ENCODE measurements at regions not wholly inside any gene's neighbourhood (a gene's known extent, or its start where the extent isn't known, plus 50 kb on each side); places are given as distances from the start of the nearest gene placed in this dataset.

DNA sequence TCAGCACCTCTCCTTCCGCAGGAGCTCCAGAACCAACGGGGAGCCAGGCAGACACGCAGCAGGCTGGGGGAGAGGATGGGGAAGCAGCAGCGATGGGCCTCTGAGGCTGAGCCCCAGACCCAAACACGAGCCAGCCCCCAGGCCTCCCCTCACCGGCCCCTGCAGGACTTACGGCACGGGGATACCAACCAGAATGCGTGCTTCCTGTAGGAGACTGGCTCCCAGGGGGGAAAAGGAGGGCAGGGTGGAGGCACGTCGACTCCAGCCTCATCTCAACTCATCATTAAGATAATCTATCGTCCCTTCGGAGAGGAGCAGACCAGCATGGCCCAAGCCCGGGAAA lies 495.1 kb upstream of the MYT1L start (continued):
- TF ChIP-seq, protein P1, sequence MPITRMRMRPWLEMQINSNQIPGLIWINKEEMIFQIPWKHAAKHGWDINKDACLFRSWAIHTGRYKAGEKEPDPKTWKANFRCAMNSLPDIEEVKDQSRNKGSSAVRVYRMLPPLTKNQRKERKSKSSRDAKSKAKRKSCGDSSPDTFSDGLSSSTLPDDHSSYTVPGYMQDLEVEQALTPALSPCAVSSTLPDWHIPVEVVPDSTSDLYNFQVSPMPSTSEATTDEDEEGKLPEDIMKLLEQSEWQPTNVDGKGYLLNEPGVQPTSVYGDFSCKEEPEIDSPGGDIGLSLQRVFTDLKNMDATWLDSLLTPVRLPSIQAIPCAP (CRISPR knock-in tag; IDR thresholded peaks at IDR 0.05; ENCODE audit: borderline replicate concordance), result no peak
- TF ChIP-seq RBM17 (IDR thresholded peaks at IDR 0.05; ENCODE audit: borderline replicate concordance, low read depth, low read length), result no peak
- TF ChIP-seq, protein P2, sequence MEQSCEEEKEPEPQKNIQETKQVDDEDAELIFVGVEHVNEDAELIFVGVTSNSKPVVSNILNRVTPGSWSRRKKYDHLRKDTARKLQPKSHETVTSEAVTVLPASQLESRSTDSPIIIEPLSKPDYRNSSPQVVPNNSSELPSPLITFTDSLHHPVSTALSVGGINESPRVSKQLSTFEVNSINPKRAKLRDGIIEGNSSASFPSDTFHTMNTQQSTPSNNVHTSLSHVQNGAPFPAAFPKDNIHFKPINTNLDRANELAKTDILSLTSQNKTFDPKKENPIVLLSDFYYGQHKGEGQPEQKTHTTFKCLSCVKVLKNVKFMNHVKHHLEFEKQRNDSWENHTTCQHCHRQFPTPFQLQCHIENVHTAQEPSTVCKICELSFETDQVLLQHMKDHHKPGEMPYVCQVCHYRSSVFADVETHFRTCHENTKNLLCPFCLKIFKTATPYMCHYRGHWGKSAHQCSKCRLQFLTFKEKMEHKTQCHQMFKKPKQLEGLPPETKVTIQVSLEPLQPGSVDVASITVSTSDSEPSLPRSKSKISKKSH (CRISPR knock-in tag; IDR thresholded peaks at IDR 0.05), result no peak
- no peak for TF ChIP-seq HNRNPH1 (optimal IDR thresholded peaks at IDR 0.05; ENCODE audit: low read depth, low read length)

DNA sequence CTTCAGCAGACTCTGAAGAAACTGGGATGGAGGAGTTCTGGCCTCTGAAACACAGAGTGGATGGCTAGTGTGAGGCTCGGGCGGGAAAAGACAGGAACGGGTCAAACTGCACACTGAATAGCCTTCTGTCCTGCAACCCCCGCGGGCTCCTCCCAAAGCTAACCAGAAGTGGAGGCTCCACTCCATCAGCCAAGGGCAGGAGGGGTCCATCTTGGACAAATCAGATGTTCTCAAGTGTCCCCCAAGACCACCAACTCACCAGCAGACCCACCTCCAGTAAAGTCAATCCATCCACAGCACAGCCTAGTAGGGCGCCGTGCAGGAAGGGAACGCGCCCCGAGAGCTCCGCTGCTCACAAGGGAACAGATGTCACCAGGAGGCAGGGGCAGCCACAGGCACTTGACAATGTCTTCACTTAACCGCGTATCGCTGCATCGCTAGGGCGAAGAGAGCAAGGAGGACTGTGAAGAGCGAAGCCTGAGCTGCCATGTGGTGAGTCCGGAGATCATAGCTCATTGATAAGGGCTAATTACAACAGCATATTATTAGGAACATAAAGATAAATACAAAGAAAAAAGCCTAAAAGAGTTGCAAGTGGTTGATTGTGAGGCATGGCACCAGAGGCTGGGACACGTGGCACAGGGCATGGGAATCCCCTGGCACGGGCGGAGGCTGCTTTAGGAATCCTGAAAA lies 494.6 kb upstream of the MYT1L start:
- no peaks in the 10 kb centered on the region for H3K9me1 ChIP-seq (ENCODE audit: control insufficient read depth, insufficient read depth, low read length)
- peaks cover 0 to 41% of the 10 kb centered on the region in 2 experiments; a peak in 2 of 5 replicates for H3K27me3 ChIP-seq (ENCODE audit: control insufficient read depth in 2 of 2, insufficient read depth in 2 of 2, low read length in 2 of 2)
- H3K27ac ChIP-seq (ENCODE audit: extremely low read depth, low read depth, low read length), result no peak overlapping the region
- no TSS peak for BruUV-seq (replicated peaks)
- H3K36me3 ChIP-seq (ENCODE audit: control insufficient read depth, insufficient read depth, low read length), result no peaks in the 10 kb centered on the region
- no peak overlapping the region for H2AFZ ChIP-seq (ENCODE audit: low read depth, low read length)
- H3K4me2 ChIP-seq (ENCODE audit: insufficient read depth, low read length), result no peak overlapping the region
- no peaks in the 10 kb centered on the region for H3K4me1 ChIP-seq (replicated peaks in 1 of 2; ENCODE audit: control insufficient read depth in 2 of 2, insufficient read depth in 2 of 2, low read length in 2 of 2)
- TF ChIP-seq GABPB1 (CRISPR knock-in tag; IDR thresholded peaks at IDR 0.05), result no peak
- no peak for TF ChIP-seq PCBP1 (IDR thresholded peaks at IDR 0.05; ENCODE audit: low read depth, low read length, poor library complexity, severe bottlenecking)
- no peak for TF ChIP-seq FUS (optimal IDR thresholded peaks at IDR 0.05; ENCODE audit: low read depth, low read length)
- no peak for TF ChIP-seq DNMT1 (IDR thresholded peaks at IDR 0.05)
- TF ChIP-seq SMARCB1 (IDR thresholded peaks at IDR 0.05; ENCODE audit: insufficient read length, low read depth), result no peak
- TF ChIP-seq, protein P3, sequence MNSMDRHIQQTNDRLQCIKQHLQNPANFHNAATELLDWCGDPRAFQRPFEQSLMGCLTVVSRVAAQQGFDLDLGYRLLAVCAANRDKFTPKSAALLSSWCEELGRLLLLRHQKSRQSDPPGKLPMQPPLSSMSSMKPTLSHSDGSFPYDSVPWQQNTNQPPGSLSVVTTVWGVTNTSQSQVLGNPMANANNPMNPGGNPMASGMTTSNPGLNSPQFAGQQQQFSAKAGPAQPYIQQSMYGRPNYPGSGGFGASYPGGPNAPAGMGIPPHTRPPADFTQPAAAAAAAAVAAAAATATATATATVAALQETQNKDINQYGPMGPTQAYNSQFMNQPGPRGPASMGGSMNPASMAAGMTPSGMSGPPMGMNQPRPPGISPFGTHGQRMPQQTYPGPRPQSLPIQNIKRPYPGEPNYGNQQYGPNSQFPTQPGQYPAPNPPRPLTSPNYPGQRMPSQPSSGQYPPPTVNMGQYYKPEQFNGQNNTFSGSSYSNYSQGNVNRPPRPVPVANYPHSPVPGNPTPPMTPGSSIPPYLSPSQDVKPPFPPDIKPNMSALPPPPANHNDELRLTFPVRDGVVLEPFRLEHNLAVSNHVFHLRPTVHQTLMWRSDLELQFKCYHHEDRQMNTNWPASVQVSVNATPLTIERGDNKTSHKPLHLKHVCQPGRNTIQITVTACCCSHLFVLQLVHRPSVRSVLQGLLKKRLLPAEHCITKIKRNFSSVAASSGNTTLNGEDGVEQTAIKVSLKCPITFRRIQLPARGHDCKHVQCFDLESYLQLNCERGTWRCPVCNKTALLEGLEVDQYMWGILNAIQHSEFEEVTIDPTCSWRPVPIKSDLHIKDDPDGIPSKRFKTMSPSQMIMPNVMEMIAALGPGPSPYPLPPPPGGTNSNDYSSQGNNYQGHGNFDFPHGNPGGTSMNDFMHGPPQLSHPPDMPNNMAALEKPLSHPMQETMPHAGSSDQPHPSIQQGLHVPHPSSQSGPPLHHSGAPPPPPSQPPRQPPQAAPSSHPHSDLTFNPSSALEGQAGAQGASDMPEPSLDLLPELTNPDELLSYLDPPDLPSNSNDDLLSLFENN (IDR thresholded peaks at IDR 0.05; ENCODE audit: low read depth in 2 of 2, low read length in 2 of 2), result no peak
- ChIA-PET POLR2A (interaction anchor here (0.9 kb wide), 1 partner anchor 13 kb away, joined by 3 read pairs; no protein-coding TSS in a partner anchor), CTCF (ENCODE audit: low intra/inter-chr PET ratio) (no interaction called here)
- DNase-seq (ENCODE audit: extremely low read depth in 1 of 4, low spot score in 3 of 4) (no peak), FAIRE-seq (no peak), ATAC-seq (no peak)
- H3K9me3 ChIP-seq (replicated peaks; ENCODE audit: control insufficient read depth, insufficient read depth, low read depth, low read length), result no peaks in the 10 kb centered on the region
- H3K4me3 ChIP-seq, result no peak overlapping the region
- H3K79me2 ChIP-seq (ENCODE audit: control insufficient read depth, insufficient read depth, low read length), result no peaks in the 10 kb centered on the region
- intact Hi-C loops (cut with micrococcal nuclease), result no loop called here
- H4K20me1 ChIP-seq (replicated peaks; ENCODE audit: control insufficient read depth, insufficient read depth, low read length), result no peaks in the 10 kb centered on the region
- in situ Hi-C loops (cut with MboI), result no loop called here
- H3K9ac ChIP-seq (ENCODE audit: insufficient read depth in 1 of 2, low read depth in 2 of 2, low read length in 2 of 2), result no peak overlapping the region
- WGBS (ENCODE audit: insufficient coverage, low coverage, missing lambda C conversion rate), result 2% methylated on average over 21 of the region's 21 CpGs

Data from K562 (cell line).